NCI-H2196 treated with DMSO at 0.1 percent for 48 hours (cell line): ENCODE measurements at regions not wholly inside any gene's neighbourhood (a gene's known extent, or its start where the extent isn't known, plus 50 kb on each side); places are given as distances from the start of the nearest gene placed in this dataset.
"Not testable (repeated sequence)": the region's sequence is repeated elsewhere in the genome, so short reads cannot be mapped to it uniquely, and the experiment has no call there.

ENCODE experiments used
- DNase-seq: peaks from one replicate; lab custom pipeline; 2025; ENCODE audit not compliant: unreplicated experiment; lab: John Stamatoyannopoulos, UW

- DNase-seq, result not testable (repeated sequence)
Observed at GRCh38 chr9:73976424-73976823, 520.7 kb upstream of the RORB start.

- DNase-seq, result no peak
Observed at GRCh38 chr9:73979894-73980264, 517.3 kb upstream of the RORB start.

- no peak for DNase-seq
Observed at GRCh38 chr9:73980754-73981153, 516.4 kb upstream of the RORB start.

GRCh38 chr9:73981405-73981804 is 515.7 kb upstream of the RORB start:
- no peak for DNase-seq

- DNase-seq, result no peak
Observed at GRCh38 chr9:73995836-73996235, 501.3 kb upstream of the RORB start.

GRCh38 chr9:73996844-73997243 is 500.3 kb upstream of the RORB start:
- no peak for DNase-seq

GRCh38 chr9:74001382-74001781 is 495.8 kb upstream of the RORB start:
- no peak for DNase-seq

- DNase-seq, result no peak
Observed at GRCh38 chr9:74006935-74007334, 490.2 kb upstream of the RORB start.

GRCh38 chr9:74007833-74008232 is 489.3 kb upstream of the RORB start:
- no peak for DNase-seq

- no peak for DNase-seq
Observed at GRCh38 chr9:74016004-74016403, 481.1 kb upstream of the RORB start.

GRCh38 chr9:74025402-74025925 is 471.7 kb upstream of the RORB start:
- DNase-seq, result no peak

- DNase-seq, result no peak
Observed at GRCh38 chr9:74032421-74032820, 464.7 kb upstream of the RORB start.

GRCh38 chr9:74035786-74036185 is 461.3 kb upstream of the RORB start:
- no peak for DNase-seq

GRCh38 chr9:74036549-74037231 is 460.4 kb upstream of the RORB start:
- DNase-seq, result no peak

GRCh38 chr9:74037274-74037673 is 459.9 kb upstream of the RORB start:
- no peak for DNase-seq

GRCh38 chr9:74041588-74041987 is 455.5 kb upstream of the RORB start:
- DNase-seq, result no peak

GRCh38 chr9:74044844-74045243 is 452.3 kb upstream of the RORB start:
- no peak for DNase-seq

GRCh38 chr9:74056023-74056422 is 441.1 kb upstream of the RORB start:
- DNase-seq, result no peak

GRCh38 chr9:74057051-74057450 is 440.1 kb upstream of the RORB start:
- not testable (repeated sequence) for DNase-seq

GRCh38 chr9:74064702-74065101 is 432.4 kb upstream of the RORB start:
- DNase-seq, result no peak

GRCh38 chr9:74066128-74066527 is 431.0 kb upstream of the RORB start:
- DNase-seq, result no peak

GRCh38 chr9:74066605-74067004 is 430.5 kb upstream of the RORB start:
- DNase-seq, result no peak

GRCh38 chr9:74071502-74071901 is 425.6 kb upstream of the RORB start:
- DNase-seq, result no peak
